GM18507 (cell line): ENCODE measurements at regions not wholly inside any gene's neighbourhood (a gene's known extent, or its start where the extent isn't known, plus 50 kb on each side); places are given as distances from the start of the nearest gene placed in this dataset.
"Not testable (repeated sequence)": the region's sequence is repeated elsewhere in the genome, so short reads cannot be mapped to it uniquely, and the experiment has no call there.

ENCODE experiments used
- DNase-seq: peaks from one replicate; pipeline ENCODE4 v3.0.0; 2011; ENCODE audit warnings: low read depth; ENCODE audit not compliant: insufficient read length; ENCODE audit errors: extremely low spot score
- FAIRE-seq: peaks from 2 replicates; lab custom pipeline; 2011; peaks lifted over from hg19 to GRCh38; lab: Jason Lieb, UNC

GRCh38 chr7:68073701-68074100, 1077.1 kb downstream of the TYW1 start:
- DNase-seq = no peak
- no peak for FAIRE-seq

- no peak for FAIRE-seq
- no peak for DNase-seq
These were observed 1077.6 kb downstream of the TYW1 start for GRCh38 chr7:68074242-68074641.

DNA sequence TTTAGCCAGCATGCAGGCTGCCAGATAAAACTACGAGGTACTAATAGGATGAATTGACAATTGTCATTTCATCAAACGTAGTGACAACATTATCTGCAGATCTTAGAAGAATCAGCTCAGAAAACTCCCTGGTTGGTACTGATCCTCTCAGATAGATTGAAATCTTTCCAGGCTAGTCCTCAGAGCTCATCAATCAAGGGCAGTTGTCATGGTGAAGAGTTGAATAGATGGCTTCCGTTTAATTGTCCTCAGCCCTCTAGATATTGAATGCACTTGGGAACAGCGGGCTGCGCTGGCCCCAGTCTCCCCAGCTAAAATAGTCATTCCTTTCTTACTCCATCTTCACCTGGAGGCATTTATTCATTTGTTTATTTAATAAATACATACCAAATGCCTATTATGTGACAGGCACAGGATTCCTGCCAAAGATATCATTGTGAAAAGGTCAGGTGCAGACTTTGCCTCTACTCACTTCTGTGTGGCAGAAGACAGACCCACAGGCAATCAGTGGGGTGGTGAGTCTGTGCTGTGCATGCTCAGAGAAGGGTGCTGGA, 1081.6 kb downstream of the TYW1 start:
- no peak for FAIRE-seq
- DNase-seq = no peak

DNA sequence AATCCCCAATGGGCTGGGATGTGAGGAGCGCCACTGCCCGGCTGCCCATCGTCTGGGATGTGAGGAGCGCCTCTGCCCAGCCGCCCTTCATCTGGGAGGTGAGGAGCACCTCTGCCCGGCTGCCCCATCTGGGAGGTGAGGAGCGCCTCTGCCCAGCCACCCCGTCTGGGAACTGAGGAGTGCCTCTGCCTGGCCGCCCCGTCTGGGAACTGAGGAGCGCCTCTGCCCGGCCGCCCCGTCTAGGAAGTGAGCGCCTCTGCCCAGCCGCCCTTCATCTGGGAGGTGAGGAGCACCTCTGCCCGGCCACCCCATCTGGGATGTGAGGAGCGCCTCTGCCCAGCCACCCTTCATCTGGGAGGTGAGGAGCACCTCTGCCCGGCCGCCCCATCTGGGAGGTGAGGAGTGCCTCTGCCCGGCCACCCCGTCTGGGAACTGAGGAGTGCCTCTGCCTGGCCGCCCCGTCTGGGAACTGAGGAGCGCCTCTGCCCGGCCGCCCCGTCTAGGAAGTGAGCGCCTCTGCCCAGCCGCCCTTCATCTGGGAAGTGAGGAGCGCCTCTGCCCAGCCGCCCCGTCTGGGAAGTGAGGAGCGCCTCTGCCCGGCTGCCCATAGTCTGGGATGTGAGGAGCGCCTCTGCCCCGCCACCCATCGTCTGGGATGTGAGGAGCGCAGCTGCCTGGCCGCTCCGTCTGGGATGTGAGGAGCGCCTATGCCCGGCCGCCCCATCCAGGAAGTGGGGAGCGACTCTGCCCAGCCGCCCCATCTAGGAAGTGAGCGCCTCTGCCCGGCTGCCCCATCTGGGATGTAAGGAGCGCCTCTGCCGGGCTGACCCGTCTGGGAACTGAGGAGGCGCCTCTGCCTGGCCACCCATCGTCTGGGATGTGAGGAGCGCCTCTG, 1085.7 kb downstream of the TYW1 start:
- not testable (repeated sequence) for DNase-seq, FAIRE-seq

DNA sequence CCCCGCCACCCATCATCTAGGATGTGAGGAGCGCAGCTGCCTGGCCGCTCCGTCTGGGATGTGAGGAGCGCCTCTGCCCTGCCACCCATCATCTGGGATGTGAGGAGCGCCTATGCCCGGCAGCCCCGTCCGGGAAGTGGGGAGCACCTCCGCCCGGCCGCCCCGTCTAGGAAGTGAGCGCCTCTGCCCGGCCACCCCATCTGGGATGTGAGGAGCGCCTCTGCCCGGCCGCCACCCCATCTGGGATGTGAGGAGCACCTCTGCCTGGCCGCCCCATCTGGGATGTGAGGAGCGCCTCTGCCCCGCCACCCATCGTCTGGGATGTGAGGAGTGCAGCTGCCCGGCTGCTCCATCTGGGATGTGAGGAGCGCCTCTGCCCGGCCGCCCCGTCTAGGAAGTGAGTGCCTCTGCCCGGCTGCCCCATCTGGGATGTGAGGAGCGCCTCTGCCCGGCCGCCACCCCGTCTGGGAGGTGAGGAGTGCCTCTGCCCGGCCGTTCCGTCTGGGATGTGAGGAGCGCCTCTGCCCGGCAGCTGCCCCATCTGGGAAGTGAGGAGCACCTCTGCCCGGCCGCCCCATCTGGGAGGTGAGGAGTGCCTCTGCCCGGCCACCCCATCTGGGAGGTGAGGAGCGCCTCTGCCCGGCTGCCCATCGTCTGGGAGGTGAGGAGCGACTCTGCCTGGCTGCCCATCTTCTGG, 1086.5 kb downstream of the TYW1 start:
- not testable (repeated sequence) for DNase-seq, FAIRE-seq

GRCh38 chr7:68087401-68087800, 1090.8 kb downstream of the TYW1 start:
- DNase-seq (no peak), FAIRE-seq (no peak)

DNA sequence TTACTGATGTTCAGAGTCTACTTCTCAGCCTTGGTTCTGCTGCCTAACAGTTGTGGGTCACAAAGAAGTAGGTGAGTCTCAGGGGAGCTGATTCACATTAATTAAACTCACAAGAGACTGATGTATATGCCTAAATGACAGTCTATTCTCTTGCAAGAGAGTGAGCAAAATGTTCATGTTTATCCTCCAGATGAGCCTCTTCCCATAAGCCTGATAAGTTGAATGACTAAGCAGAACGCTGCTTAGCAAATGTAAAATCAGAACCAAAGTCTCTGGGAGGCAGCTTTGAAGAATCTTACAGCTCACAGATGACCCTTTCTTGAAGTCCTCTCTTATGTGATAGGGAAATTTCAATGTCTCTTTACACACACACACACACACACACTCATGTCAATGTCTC, 1092.2 kb downstream of the TYW1 start:
- FAIRE-seq (no peak), DNase-seq (no peak)

DNA sequence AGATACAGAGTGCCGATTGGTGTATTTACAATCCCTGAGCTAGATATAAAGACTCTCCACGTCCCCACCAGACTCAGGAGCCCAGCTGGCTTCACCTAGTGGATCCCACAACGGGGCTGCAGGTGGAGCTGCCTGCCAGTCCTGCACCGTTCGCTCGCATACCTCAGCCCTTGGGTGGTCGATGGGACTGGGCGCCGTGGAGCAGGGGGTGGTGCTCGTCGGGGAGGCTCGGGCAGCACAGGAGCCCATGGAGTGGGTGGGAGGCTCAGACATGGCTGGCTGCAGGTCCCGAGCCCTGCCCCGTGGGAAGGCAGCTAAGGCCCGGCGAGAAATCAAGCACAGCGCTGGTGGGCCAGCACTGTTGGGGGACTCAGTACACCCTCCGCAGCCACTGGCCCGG, 1093.6 kb downstream of the TYW1 start:
- not testable (repeated sequence) for DNase-seq, FAIRE-seq

- FAIRE-seq (no peak), DNase-seq (no peak)
These were observed 1106.7 kb downstream of the TYW1 start for GRCh38 chr7:68103319-68103718.

DNA sequence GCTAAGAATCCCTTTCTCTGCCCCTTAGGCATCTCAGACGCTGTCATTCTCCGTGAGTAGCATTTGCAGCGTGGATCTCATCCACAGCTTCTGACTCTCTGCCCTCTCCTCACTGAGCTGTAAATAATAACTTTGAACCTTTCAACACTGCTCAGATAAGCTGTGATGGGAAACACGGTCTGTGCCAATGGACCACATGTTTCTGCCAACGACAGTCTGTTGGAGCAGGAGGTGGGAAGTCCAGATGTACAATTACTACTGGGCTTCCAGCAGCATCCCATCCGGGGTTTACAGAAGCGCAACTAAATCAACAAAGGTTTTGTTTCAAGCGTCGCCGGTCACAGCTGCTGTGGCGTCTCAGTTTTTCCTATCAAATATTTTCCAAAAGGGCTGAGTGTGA, 1110.6 kb downstream of the TYW1 start:
- no peak for FAIRE-seq
- no peak for DNase-seq

- FAIRE-seq = no peak
- DNase-seq = no peak
These were observed 1111.3 kb downstream of the TYW1 start for GRCh38 chr7:68107968-68108367.

- no peak for DNase-seq
- FAIRE-seq = no peak
These were observed 1112.7 kb downstream of the TYW1 start for GRCh38 chr7:68109299-68109698.

GRCh38 chr7:68119411-68119810, 1122.8 kb downstream of the TYW1 start:
- FAIRE-seq (no peak), DNase-seq (no peak)

- FAIRE-seq = no peak
- DNase-seq = no peak
These were observed 1124.4 kb downstream of the TYW1 start for GRCh38 chr7:68121056-68121455.

DNA sequence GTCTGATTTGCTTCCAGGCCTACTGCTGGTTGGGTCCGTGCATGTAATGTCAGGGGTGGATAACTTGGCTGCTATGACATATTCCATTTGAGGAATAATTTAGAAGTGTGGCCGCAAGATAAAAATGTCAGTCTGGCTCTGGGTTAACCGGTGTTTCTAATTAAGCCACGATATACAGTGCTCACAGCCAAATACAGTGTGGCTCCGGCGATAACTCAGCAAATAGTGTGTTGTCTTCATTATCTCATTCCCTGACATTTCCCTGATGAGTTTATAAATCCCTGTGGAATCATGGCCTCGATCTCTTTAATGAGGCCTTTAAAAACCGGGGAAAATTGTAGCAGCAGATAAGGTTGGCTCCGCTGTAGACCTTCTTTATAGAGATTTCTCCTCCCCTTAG, 1125.0 kb downstream of the TYW1 start:
- DNase-seq (no peak), FAIRE-seq (no peak)

DNA sequence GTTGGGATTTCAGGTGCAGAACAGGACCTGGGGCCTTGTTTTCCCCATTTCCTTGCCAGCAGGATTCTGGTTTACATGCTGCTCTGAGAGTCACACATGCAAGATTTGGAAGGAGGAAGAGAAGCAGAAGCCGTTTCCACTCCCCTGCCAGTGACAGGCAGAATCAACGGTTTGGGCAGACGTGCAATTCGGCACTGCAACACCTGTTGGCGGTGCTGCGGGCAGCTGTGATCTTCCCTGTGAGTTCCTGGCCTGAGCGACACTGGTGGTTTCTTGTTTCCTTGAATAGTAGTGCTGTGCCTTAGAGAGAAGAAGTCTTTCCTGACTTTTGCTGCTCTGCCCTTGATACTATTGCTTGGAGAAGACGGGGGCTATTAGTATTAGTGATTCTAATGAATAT, 1126.2 kb downstream of the TYW1 start:
- FAIRE-seq (no peak), DNase-seq (no peak)

DNA sequence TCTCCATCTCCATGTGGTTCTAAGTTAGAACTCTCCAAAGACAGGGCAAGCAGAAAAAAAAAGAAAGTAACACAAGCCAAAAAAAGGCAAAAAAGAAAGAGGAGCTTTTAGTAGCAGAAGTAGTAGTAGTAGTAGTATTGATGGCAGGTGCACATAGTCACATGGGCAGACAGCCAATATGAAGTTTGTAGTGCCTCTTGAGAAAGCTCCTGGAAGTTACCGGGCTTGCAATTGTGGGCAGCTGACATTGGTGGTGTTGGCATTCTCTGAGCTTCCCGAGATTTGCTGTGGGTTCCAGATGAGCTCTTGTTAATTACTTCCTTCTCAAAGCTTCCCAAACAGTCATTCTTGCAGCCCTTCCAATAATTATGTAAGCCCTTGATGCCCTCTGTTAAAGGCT, 1128.5 kb downstream of the TYW1 start:
- FAIRE-seq = no peak
- DNase-seq = no peak

DNA sequence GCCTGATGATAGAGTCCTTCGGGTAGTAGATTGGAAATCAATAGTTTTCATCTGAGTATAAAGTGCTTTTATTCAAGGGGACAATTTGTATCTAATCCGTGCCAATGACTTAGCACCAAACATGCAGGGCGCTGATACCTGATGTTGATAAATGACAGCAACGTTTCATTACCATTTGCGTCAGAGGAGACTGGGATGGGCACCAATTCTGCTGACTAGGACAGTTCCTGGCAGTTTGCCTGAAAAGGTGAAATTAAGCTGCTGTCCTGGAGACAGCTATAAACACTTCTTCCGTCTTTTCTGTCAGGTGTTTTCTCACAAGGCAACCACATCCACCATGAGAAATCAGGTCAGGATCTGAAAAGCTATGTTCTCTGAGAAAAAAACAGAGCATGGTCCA, 1136.4 kb downstream of the TYW1 start:
- DNase-seq (no peak), FAIRE-seq (no peak)

GRCh38 chr7:68143345-68143744, 1146.7 kb downstream of the TYW1 start:
- FAIRE-seq = no peak
- no peak for DNase-seq

DNA sequence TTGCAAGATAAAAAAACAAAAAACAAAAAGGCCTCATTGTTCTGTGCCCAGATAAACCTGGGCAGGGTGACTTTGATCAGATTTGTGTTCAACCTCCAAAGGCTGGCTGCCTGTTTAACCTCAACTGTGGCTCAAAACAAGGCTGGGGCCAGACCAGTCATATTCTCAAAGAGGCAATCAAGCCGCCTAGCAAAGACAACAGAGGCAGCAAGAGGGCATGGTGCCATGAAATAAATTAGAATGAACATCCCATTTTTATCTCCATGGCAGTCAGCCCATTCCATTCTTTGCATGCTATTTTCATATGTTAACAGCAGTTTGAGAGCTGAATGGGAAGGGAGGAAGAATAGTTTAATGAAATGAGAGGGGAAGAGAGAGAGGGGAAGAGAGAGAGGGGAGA, 1150.3 kb downstream of the TYW1 start:
- no peak for DNase-seq
- no peak for FAIRE-seq
